ENCODE measurements at regions not wholly inside any gene's neighbourhood (a gene's known extent, or its start where the extent isn't known, plus 50 kb on each side); places are given as distances from the start of the nearest gene placed in this dataset.

DNA sequence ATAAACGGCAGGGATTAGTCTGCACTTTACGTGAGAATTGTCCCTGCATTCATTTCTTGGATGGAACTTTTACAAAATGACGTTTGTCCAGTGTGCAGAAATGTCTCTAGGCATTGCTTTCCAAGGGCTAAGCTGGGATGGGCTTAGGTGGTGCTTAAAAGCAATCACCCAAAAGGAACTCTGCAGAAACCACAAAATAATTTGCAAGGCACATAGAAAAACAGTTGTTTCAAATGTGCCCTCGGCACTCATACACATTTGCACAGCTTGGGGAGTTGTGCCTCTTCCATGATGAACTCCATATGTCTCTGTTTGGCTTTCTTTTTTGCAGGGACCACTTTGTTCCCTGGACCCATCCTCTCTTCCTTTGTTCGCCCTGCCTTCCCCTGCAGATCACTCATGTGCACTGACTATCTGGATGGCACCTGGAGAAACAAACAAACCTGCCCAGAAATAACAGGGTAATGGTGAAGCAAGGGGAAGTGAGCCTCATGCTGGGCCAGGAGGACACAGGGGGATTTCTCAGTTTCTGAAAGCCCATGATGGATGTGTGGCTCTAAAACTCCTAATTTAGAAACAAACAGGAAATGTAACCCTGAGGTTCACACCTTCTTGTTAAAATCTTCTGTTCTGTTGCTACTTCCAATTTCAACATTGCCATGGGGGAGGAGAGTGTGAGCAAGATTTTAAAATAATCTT is 150.2 kb downstream of the SNX19 start:
- TF ChIP-seq CTCF (IDR thresholded peaks at IDR 0.05) (no peak), POLR2A (IDR thresholded peaks at IDR 0.05) (no peak)
